GM04504 (cell line): ENCODE measurements at regions not wholly inside any gene's neighbourhood (a gene's known extent, or its start where the extent isn't known, plus 50 kb on each side); places are given as distances from the start of the nearest gene placed in this dataset.

Experiments
- DNase-seq: peaks from one replicate; pipeline ENCODE4 v3.0.0-alpha.2; 2012; ENCODE audit warnings: low read depth

DNA sequence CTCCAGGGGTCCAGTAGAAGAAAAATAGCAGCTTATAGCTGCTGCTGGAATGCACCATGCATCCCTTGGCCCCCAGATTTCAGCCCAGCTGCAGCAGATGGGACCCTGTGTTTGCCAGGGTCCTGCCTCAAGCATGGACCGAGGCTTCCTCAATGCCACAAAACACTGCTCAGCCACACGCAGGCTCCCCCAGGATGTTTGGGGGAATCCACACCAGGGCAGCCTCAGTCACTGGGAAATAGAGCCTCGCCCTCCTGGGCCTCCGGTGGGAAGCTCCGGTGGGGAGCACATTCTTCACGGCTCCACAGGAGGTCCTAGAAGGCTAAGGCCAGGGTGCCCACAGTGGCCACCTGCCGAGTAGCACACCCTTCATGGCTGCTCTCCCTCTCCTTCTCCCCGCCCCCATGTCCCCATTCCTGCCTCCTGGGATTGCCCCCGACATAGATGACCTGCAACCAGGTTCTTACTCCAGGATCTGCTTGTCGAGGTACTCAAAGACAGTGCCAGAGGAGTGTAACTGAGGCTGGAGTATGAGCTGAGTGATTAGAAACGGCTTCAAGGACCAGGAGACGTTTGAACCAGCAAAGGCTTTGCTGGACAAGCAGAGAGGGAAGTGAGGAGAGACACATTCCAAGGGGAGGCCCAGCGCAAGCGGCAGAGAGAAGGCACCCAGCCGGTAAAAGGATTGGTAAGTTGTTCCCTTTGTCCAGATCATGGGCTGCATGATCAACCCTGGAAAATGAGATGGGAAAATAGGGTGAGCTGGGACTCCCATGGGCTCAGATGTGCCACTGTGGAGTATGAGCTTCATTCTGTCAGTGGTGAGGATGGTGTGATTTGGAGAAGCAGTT, 110.7 kb upstream of the UQCRFS1 start:
- no peak for DNase-seq

DNA sequence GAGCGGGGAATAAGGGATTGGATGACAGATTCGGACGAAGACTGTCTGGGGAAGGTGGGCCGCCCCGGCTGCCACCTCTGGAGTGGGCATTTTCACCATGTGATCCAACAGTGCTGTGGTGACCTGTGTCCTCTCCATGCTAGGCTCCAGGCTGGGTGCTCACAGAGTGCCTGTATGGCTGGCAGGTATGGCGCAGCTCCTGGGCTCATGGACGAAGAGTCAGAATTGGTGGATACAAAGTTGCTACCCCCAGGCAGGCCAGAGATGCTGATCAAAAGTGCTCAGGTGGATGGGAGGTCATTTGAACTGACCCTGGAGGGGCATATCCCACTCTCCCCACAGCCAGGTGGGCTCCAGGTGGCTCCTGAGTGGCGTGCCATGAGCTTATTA, 111.3 kb upstream of the UQCRFS1 start:
- no peak for DNase-seq

DNA sequence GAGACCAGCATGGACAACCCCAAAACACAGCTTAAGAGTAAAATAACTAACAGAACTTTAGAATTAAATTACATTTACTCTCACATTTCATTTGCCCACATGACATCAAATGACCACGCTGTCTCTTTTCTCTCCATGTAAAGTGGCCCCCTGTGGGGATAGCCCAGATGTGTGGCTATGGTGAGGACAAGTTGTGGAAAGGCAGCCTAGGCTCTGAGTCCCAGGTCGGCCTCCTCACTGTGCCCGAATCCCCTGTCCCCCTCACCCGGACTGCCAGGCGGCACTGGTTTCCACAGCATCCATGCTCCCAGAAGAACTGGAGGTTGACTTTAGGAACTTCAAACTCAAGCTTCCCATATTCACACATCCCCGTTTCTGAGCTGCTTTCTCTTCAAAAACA, 111.8 kb upstream of the UQCRFS1 start:
- no peak for DNase-seq

DNA sequence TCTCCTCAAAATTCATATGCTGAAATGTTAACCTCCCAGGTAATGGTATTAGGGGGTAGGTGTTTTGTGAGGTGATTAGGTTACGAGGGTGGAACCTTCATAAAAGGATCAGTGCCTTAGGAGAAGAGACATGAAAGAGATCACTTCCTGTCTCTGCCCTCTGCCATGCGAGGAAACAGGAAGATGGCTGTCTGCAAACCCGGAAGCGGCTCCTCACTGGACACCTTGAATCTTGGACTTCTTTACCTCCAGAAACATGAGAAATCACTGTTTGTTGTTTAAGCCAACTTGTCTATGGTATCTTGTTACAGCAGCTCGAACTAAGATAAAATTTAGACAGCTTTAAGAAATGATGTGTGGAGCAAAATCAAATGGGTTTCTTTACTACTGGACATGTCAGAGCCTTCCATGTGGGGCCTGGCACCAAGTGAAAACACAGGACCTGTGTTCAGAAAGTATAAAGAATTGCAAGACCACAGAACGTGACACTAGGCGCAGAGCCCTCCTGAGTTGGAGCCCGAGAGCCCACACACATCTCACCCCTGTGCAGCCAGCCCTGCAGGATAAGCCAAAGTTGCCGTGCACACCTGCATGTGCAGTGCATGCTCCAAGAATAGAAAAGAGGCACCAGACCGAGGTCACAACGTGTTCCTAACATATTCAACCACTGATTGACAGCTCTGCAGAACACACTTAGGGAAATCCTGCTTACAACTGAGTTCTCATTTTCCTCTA, 112.5 kb upstream of the UQCRFS1 start:
- no peak for DNase-seq

DNA sequence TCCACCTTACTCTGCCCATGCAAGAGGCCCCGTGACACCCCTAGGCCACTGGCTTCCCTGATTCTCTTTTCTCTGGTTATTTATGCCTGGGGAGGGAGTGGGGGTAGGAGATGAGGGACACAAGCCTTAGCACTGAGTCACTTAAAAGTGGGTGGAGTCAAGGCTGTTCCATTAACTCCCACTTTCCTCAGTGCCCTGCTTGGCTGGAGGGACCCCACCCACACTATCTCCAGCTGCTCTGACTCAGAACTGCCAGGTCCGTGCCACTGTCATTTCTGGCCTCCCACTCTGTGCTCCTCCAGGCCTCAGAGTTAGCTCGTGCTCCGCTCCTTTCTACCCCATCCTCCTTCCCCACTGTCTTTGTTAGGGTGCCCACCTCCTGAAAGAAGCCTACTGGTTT, 113.4 kb upstream of the UQCRFS1 start:
- no peak for DNase-seq

DNA sequence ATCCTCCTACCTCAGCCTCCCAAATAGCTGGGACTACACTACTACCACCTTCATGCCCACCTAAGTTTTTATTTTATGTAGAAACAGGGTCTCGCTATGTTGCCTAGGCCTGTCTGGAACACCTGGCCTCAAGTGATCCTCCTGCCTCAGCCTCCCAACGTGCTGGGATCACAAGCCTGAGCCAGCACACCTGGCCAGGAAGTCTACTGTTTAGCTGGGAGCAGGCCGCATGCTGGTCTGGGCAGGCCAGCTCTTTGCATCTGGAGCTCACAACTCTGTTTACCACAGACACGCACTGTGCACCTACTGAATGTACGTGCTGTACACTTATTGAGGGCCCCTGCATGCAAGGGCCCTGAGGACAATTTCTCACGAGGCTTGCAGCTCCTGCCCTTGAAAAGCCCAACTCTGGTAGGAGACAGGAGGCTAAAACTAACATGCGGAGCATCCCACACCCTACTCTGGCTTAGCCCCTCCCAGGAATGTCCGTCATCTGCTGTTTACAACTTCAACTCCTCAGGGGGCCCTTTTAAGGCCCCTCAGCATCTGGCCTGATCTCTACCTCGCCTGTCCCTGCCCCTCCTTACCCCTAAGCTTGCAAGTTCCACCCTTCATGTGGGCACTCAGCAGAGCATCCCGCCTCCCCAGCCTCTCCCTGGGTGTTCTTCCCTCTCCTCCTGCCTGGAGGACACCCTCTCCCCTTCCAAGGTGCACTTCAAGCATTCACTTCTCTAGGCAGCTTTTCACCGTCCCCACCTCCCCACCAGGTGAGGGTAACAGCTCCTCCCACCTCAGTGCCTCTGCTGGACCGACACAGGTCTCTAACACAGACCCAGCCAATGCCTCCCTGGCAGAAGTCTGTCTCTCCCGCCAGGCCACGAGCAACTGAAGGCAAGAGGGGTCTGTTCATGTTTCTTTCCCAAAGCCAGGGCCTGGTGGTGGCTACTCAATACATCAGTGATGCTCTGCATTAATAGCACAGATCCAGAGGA, 114.2 kb upstream of the UQCRFS1 start:
- no peak for DNase-seq

DNA sequence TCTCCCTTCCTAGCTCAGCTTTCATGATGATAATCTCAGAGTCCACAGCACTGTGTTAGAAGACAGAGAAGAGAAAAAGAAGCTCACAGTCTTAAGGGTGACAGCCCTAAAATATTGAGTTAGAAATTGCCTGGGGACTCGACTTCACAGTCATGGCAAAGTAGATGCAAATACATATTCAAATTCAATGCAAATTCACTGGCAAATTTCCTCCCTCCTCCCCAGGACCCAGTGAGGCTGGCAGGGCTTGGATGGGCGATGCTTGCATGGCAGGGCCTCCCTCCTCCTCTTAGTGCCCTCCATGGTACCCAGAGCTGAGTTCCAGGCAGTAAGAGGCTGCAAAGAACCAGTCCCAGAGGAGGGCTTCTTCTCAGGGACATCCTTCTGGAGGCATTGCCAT, 115.6 kb upstream of the UQCRFS1 start:
- DNase-seq, result no peak

DNA sequence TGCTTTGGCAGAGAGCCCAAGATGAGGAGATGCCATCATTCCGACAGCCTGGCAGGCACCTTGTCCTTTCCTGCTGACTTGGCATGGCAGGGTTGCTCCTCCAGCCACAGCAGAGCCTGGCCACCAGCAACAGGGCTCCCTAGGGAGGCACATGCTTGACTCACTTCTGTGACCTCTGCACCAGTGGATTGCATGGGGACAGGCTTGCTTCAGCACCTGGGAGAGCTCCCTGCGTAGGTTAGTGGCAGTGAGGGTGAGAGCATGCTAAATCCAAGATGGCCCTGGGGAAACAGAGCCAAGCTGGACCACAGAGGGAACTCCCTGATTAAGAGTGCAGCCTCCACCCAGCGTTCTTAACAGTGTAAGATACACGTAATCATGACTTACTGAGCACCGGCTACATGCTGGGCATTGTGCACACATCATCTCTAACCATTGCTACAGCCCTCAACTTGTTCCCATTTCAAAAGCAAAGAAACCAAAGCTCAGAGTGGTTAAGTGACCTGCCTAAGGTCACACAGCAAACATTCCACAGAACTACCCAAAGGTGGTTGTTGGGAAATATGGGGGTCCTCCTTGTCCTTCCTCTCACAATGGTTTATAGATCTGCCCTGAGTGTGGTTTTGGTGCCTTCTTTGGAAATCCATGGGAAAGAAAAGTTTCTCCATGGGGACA, 116.6 kb upstream of the UQCRFS1 start:
- no peak for DNase-seq

DNA sequence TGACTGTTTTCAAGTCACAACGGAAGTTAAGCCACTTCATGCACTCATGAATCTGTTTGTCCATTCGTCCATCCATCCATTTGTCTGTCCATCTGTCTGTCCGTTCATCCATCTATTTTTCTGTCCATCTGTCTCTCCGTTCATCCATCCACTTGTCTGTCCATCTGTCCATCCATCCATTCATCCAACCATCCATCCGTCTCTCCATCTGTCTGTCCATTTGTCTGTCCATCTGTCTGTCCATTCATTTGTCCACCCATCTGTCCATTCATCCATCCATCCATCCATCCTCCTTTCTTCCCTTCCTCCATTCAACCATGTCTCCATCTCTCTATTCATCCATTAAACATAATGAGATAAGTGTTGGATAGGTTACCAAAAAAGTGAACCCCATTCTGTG, 123.5 kb upstream of the UQCRFS1 start:
- DNase-seq, result no peak

DNA sequence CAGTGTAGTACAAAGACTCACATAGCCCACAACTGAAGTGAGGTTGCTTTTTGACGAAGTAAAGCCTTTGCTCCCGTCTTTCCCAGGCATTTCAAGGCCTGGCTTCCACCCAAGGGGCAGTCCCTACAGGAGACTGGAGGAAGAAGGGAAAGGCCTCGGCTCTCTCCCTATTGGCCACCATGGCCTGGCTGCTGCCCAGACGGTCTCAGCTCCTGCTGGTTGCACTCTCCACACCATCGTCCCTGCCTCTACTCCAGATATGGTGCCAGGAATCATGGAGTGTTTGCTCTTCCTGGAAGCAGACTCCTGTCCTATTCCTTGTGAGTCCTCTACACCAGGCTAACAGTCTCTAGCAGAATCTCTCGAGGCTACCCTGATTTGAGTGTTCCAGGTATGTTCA, 124.1 kb upstream of the UQCRFS1 start:
- DNase-seq, result no peak

DNA sequence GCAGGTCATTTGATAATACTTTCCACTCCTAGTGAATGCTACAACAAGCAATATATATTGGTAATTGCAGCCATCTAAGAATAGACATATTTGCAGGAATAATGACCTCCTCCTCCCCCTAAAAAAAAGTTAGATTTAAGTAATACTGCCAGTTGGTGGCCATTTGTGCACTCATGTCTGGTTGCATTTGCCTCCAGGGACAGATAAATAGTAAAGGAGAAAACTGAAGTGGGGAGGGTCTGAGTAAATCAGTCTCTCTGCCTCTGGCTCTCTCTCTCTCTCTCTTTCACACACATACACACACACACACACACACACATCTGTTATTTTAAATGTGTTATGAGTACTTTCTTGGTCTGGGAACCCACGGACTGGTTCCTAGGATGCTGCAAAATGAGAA, 125.5 kb upstream of the UQCRFS1 start:
- no peak for DNase-seq

DNA sequence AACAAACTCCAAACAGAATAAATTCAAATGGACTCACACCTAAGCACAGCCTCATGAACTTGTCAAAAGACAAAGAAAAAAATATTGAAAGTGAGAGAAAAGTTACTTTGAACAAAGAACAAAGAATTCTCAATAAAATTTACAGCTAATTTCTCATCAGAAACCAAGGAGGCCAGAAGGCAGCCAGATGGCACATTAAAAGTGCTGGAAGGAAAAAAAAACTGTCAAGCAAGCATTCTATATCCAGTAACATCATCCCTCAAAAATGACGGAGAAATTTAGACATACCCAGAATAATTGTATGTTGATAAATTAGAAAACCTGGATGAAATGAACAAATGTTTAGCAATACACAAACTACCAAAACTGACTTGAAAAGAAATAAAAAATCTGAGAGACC, 129.8 kb upstream of the UQCRFS1 start:
- no peak for DNase-seq

DNA sequence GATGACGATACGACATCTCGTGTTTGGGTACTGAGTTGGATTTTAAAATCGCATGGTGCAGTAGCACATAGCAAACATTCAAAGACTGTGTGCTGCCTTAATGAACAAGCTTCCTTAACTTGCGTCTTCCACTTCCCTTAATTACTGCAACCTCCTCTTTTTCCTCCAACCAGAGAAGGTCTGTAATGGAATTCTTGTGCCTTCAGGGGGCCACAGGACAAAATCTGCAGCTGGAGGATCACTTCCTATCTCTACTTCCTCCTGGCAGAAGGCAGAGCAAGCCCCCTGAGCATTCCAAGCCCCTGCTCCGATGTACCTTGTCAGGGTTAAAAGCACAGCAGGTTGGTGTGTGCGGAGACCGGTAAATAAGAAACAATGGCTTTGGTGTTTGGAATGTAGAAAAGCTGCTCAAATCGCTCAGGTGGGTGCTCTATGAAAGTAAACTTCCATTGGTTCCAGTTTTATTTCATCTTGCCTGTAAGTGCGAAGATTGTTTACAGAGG, 151.3 kb upstream of the UQCRFS1 start:
- DNase-seq, result no peak

DNA sequence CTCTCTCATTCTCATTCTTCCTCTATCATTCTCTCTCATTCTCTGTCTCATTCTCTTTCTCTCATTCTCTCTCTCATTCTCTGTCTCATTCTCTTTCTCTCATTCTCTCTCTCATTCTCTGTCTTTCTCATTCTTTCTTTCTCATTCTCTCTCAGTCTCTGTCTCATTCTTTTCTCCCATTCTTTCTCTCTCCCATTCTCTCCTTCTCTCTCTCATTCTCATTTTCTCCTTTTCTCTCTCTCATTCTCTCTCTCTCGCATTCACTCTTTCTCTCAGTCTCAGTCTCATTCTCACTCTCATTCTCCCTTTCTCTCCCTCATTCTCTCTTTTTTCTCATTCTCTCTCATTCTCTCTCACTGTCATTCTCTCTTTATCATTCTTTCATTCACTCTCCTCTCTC, 152.0 kb upstream of the UQCRFS1 start:
- no peak for DNase-seq

DNA sequence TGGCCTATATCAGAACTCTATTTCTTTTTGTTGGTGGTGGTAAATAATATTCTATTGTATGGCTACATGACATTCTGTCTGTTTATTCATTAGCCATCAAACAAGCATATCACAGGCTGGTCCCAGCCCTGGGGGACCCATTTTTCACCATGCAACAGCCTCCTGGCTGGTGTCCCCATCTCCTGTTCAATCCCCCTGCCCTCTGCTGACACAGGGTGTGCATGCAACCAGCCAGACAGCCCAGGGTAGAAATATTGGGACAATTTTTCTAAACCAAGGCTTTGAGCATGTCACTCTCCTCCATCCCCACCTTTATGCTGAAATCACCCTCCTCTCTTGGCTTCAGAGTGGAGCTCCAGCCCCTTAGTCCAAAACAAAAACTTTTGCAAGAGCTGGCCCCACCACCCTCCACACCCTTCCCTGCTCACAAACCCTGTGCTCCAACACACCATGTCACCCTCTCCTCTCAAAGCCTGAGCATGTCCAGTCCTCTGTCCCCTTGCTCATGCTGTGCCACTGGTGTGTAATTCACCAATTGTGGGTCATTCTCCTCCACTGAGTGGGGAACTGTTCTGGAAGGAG, 153.0 kb upstream of the UQCRFS1 start:
- no peak for DNase-seq

DNA sequence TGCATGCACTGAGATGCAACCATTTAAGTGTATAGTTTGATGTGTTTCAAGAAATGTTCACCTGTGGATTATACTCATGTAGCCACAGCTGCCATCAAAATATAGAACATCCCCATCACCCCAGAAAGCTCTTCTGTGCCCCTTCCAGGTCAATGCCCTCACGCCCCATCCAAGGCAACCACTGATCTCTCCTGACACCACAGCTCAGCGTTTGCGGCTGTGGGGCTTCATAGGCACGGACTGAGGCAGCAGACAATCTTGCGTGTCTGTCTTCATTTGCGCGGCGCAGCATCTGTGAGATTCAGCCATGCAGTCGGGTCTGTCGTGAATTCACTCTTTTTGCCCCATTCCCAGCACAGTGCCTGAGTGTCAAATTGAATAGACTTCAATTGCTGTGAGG, 153.8 kb upstream of the UQCRFS1 start:
- DNase-seq, result no peak

DNA sequence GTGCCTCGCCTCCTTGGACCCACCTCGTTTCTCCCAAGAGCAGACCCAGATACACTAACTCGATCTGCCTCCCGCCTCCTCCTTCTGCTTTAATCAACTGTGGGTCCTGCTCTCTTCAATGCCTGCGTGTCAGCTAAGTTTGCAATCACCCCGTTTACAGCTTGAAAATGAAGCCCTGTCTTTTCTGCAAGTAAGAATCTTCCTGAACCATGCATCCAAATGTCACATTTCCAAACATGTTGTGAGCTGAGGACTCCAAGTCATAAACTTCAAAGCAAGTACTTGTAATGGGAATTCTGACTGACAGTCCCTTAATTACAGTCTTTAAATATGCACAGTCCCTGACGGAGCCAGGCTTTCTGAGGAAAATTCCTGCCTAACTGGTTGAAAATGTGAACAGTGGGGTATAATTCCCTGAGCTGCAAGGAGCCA, 154.9 kb upstream of the UQCRFS1 start:
- no peak for DNase-seq

DNA sequence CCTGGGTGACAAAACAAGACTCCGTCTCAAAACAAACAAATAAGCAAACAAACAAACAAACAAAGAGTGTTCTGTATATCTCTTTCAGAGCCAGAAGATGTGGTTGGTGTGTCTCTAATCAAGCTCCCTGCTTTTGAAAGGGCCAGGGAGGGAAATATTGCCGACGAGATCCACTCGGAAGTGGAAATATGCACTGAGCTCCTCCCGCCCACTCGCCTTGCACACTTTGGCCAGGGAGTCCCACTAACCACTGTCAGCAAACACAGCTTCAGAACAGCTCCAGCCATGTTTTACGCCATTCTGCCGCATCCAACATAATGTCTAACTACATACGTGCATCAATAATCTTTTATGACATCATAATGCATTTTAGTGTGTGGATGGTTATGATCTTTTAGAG, 155.5 kb upstream of the VSTM2B start:
- no peak for DNase-seq

DNA sequence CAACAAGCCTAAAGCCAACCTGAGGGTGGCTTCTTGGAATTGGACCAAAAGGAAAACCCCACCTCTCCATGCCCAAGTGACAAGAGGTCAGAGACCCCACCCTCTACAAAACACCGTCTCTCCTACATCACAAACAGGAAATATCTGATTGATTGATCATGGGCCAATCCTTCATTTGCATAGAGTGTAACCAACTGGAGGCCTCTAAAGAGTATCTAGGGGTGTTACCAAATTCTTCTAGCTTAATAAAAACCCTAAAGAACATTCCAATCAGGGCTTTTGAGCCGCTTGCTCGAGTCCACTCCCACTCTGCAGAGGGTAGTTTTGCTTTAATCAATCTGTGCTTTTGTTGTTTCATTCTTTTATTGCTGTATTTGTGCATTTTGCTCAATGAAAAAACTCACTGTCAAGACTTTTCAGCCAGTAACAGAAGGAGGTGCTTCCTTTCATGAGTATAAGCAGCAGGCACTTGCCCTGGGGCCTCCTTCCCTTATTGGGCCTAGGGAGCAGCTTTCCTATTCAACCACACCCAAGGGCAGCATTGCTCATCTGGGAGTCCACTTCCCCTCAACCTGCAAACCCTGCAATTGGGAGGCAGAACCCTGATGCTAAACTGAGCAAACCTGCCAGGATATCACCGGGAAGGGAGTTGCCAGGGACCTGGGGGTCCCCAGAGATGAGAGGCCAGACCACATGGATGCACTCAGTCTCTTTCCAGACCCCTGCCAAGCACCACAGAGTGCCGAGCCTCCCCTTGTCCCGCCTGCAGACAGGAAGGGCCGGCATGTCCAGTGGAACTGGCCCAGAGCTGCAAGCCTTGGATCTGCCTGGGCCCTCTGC, 154.3 kb upstream of the VSTM2B start:
- no peak for DNase-seq

DNA sequence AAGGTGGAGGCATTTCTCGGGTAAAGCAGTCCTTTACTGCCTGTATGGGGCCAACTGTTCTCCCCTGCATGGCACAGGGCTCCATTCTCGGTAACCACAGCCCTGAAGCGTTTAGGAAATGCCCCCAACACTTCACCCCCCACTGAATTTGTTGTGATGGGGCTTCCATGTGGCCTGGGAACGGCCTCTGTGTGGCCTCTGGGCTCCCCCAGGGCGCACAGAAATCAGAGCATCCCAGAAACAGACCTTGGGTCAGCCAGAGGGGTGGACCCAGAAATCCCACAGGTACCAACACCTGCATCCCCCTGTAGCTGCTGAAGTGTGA, 153.7 kb upstream of the VSTM2B start:
- no peak for DNase-seq

DNA sequence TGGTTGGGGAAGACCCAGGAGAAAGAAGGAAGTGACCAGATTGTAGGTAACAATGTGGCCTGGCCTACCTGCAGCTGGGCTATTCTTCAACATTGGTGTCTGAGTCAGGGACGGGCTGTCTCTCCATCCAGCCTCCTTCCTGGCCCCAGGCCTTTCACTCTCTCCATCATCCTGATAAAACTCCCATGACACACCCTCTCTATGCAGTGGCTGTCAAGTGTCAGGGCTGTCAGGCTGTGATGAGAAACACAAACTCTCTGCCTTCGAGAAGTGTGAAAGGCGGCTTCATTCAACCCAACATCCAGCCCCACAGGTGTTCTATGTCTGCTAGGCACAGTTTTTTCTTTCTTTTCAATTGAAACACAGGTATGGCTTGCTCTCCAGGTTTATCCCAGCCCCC, 153.3 kb upstream of the VSTM2B start:
- no peak for DNase-seq
